Body of pancreas (tissue), 4 donors: ENCODE measurements at regions not wholly inside any gene's neighbourhood (a gene's known extent, or its start where the extent isn't known, plus 50 kb on each side); places are given as distances from the start of the nearest gene placed in this dataset.

Experiments used
- ATAC-seq: fragments of 150-250 bp; one replicate; pipeline ENCODE4 v1.9.1; 2016
- DNase-seq, 4 donors: peaks; one replicate each; pipeline ENCODE4 v3.0.0-alpha.2; 2019
- H3K27ac ChIP-seq, 4 donors: fragments of 200-600 bp; sonication (generic); 1 replicate in 3 of 4; 2 replicates in 1 of 4; pipeline versions ENCODE4 v1.5.1 to v1.6.1; 2016 to 2019; ENCODE audit warnings: mild to moderate bottlenecking in 1 of 4, mixed read lengths in 1 of 4, moderate library complexity in 1 of 4
- H3K27me3 ChIP-seq, 2 donors: fragments of 200-600 bp; sonication (generic); one replicate each; pipeline ENCODE4 v1.6.0; 2016; ENCODE audit warnings: mild to moderate bottlenecking in 1 of 2
- H3K36me3 ChIP-seq, 2 donors: fragments of 200-600 bp; sonication (generic); replicated peaks in 1 of 2; 2 replicates each; pipeline ENCODE4 v1.5.1; 2016; ENCODE audit warnings: low read depth in 2 of 2; ENCODE audit not compliant: insufficient read depth in 1 of 2
- H3K4me1 ChIP-seq: fragments of 200-600 bp; sonication (generic); one replicate; pipeline ENCODE4 v1.6.0; 2016
- H3K4me3 ChIP-seq, 2 donors: fragments of 200-600 bp; sonication (generic); 1 replicate in 1 of 2; 2 replicates in 1 of 2; pipeline ENCODE4 v1.5.1; 2016 to 2019
- H3K9me3 ChIP-seq, 3 donors: fragments of 200-600 bp; sonication (generic); 1 replicate in 2 of 3; 2 replicates in 1 of 3; pipeline ENCODE4 v1.5.1; 2016
- CTCF ChIP-seq, 7 experiments: fragments of 450-650 bp in 4 of 7; fragments of 200-600 bp in 3 of 7; sonication (generic) in 3 of 7; IDR thresholded peaks; one replicate each; pipeline ENCODE4 v1.5.1; 2016 to 2019; ENCODE audit warnings: antibody characterized with exemption in 7 of 7
- POLR2A ChIP-seq, 3 donors: fragments of 450-650 bp; IDR thresholded peaks; one replicate each; pipeline ENCODE4 v1.6.1; 2016; ENCODE audit warnings: antibody characterized with exemption in 3 of 3, mild to moderate bottlenecking in 2 of 3
- WGBS, 2 donors: methylation state at CpG; one replicate each; pipeline ENCODE4 v1.1.5; 2017; 5-methylcytosine and 5-hydroxymethylcytosine counted together
- intact Hi-C: fragments of 100-400 bp; cut with DNase I; formaldehyde crosslinking; loops from one replicate; pipeline ENCODE4 v1.15.1; 2023

GRCh38 chr14:85156319-85156718 is 373.6 kb upstream of the FLRT2 start:
- no peak for TF ChIP-seq CTCF (IDR thresholded peaks at IDR 0.05)
- TF ChIP-seq POLR2A (IDR thresholded peaks at IDR 0.05), result no peak
- intact Hi-C loops, result no loop called here
- ATAC-seq (no peak), DNase-seq (no peak)
- no peaks in the 10 kb centered on the region for H3K27me3 ChIP-seq
- no peaks in the 10 kb centered on the region for H3K9me3 ChIP-seq
- no peak overlapping the region for H3K27ac ChIP-seq
- no peaks in the 10 kb centered on the region for H3K4me1 ChIP-seq
- H3K4me3 ChIP-seq, result no peak overlapping the region
- no peaks in the 10 kb centered on the region for H3K36me3 ChIP-seq

GRCh38 chr14:85159726-85160125 is 370.2 kb upstream of the FLRT2 start:
- no peaks in the 10 kb centered on the region for H3K27me3 ChIP-seq
- no peak overlapping the region for H3K4me3 ChIP-seq
- H3K9me3 ChIP-seq, result no peaks in the 10 kb centered on the region
- TF ChIP-seq POLR2A (IDR thresholded peaks at IDR 0.05), result no peak
- no peak for TF ChIP-seq CTCF (IDR thresholded peaks at IDR 0.05)
- no peaks in the 10 kb centered on the region for H3K36me3 ChIP-seq
- no peaks in the 10 kb centered on the region for H3K4me1 ChIP-seq
- intact Hi-C loops, result no loop called here
- H3K27ac ChIP-seq, result no peak overlapping the region
- ATAC-seq (no peak), DNase-seq (no peak)

- H3K27ac ChIP-seq, result no peak overlapping the region
- intact Hi-C loops, result no loop called here
- no peaks in the 10 kb centered on the region for H3K36me3 ChIP-seq
- H3K4me3 ChIP-seq, result no peak overlapping the region
- TF ChIP-seq POLR2A (IDR thresholded peaks at IDR 0.05), result no peak
- no peak for TF ChIP-seq CTCF (IDR thresholded peaks at IDR 0.05)
- H3K9me3 ChIP-seq, result no peaks in the 10 kb centered on the region
- DNase-seq (peak in 3 of 4 donors; percentile 3 to 16 (median 7)), ATAC-seq (no peak)
- no peaks in the 10 kb centered on the region for H3K27me3 ChIP-seq
- WGBS, 2 donors, result 76 to 86% methylated on average over 3 of the region's 3 CpGs
- no peaks in the 10 kb centered on the region for H3K4me1 ChIP-seq
Observed at GRCh38 chr14:85165094-85165493, 364.9 kb upstream of the FLRT2 start.

GRCh38 chr14:85169381-85169780 is 360.6 kb upstream of the FLRT2 start:
- DNase-seq (no peak), ATAC-seq (no peak)
- H3K36me3 ChIP-seq, result no peaks in the 10 kb centered on the region
- no peaks in the 10 kb centered on the region for H3K27me3 ChIP-seq
- H3K9me3 ChIP-seq, result no peaks in the 10 kb centered on the region
- intact Hi-C loops, result no loop called here
- H3K4me3 ChIP-seq, result no peak overlapping the region
- H3K27ac ChIP-seq, result no peak overlapping the region
- H3K4me1 ChIP-seq, result peaks cover 15% of the 10 kb centered on the region
- TF ChIP-seq CTCF (IDR thresholded peaks at IDR 0.05) (no peak), POLR2A (IDR thresholded peaks at IDR 0.05) (no peak)

GRCh38 chr14:85172290-85172689 is 357.7 kb upstream of the FLRT2 start:
- intact Hi-C loops, result no loop called here
- Histone ChIP-seq H3K36me3 (no peaks in the 10 kb centered on the region), H3K27ac (peak overlapping the region in 1 of 4 donors; percentile 37), H3K4me3 (no peak overlapping the region), H3K27me3 (no peaks in the 10 kb centered on the region), H3K9me3 (no peaks in the 10 kb centered on the region), H3K4me1 (peaks cover 15% of the 10 kb centered on the region)
- DNase-seq (no peak), ATAC-seq (no peak)
- TF ChIP-seq CTCF (IDR thresholded peaks at IDR 0.05), result no peak
- no peak for TF ChIP-seq POLR2A (IDR thresholded peaks at IDR 0.05)
- 88% methylated on average over 2 of the region's 2 CpGs for WGBS, 2 donors
